ENCODE measurements at regions not wholly inside any gene's neighbourhood (a gene's known extent, or its start where the extent isn't known, plus 50 kb on each side); places are given as distances from the start of the nearest gene placed in this dataset.

DNA sequence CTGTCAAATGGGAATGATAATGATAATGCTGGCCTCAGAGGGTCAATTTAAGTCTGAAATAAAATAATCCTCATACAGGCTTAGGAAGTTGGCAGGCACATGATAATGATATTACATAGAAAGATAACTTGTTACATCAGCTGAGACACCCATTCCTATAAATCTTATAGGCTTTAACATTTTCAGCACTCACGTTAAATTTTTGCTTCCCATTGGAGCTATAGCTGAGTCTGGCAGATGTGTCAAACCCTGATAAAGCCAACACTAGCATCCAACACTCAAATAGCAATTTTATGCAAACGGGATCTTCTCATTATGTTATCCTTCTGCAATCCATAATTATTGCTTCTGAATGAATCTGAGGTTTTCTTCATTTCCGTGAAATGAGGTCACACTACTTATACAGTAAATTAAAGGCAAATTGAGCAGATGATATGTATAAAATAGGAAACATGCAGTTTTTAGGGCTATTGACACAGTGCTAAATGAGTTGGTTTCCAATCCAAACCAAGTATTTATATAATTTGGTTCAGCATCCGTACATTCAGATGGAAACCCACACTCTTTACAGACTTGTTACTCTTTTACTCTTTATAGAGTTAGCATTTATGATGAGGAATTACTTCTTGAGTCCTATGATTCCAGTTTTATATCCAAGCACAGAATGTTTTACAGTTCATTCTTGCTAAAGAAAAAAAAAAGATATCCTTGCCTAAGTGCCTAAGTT is 481.6 kb downstream of the BTBD3 start:
- no peaks in the 10 kb centered on the region for H3K4me1 ChIP-seq (ENCODE audit: control insufficient read depth, low read depth, low read length)
- no peak overlapping the region for H3K4me3 ChIP-seq (ENCODE audit: low read length)
- H3K9me3 ChIP-seq (ENCODE audit: control insufficient read depth, low read depth, low read length) = no peaks in the 10 kb centered on the region
- no peaks in the 10 kb centered on the region for H3K36me3 ChIP-seq (ENCODE audit: control insufficient read depth, low read depth, low read length)
- H3K9ac ChIP-seq (ENCODE audit: low read length) = no peak overlapping the region
- H3K27me3 ChIP-seq (ENCODE audit: control insufficient read depth, insufficient read depth, low read length) = no peaks in the 10 kb centered on the region
- H3K27ac ChIP-seq (ENCODE audit: low read length) = no peak overlapping the region

DNA sequence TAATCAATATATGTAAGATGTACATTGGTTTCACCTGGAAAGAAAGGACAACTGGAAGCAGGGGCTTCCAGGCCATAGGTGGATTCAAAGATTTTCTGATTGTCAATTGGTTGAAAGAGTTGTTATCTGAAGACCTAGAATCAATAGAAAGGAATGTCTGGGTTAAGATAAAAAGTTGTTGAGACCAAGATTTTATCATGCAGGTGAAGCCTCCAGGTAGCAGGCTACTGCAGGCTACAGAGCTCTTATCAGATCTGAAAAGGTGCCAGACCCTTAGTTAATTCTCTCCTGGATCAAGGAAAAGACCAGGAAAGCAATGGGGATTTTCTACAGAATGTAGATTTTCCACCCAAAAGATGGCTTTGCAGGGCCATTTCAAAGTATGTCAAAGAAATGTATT is 487.2 kb downstream of the BTBD3 start:
- Histone ChIP-seq H3K36me3 (ENCODE audit: control insufficient read depth, low read depth, low read length) (no peaks in the 10 kb centered on the region), H3K9ac (ENCODE audit: low read length) (no peak overlapping the region), H3K27me3 (ENCODE audit: control insufficient read depth, insufficient read depth, low read length) (no peaks in the 10 kb centered on the region), H3K4me3 (ENCODE audit: low read length) (no peak overlapping the region), H3K9me3 (ENCODE audit: control insufficient read depth, low read depth, low read length) (peaks cover 8% of the 10 kb centered on the region), H3K4me1 (ENCODE audit: control insufficient read depth, low read depth, low read length) (no peaks in the 10 kb centered on the region), H3K27ac (ENCODE audit: low read length) (no peak overlapping the region)

DNA sequence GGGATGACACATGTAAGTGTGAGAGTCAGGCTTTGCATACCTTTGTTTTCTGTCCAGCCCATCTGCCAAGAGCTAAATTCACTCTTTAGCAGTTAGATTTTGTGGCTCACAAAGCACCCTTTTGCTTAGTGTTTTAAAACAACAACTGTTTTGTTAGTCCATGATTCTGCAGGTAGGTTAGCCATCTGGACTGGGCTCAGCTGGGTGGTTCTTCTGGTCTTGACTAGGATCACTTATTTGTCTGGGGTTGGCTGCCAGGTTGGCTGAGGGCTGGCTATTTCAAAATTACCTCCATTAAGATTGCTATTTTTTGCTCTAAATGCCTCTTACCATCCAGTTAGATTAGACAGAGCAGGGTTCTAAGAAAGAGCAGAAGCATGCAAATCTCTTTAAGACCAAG is 489.3 kb downstream of the BTBD3 start:
- Histone ChIP-seq H3K9ac (ENCODE audit: low read length) (no peak overlapping the region), H3K9me3 (ENCODE audit: control insufficient read depth, low read depth, low read length) (peaks cover 8% of the 10 kb centered on the region), H3K27me3 (ENCODE audit: control insufficient read depth, insufficient read depth, low read length) (no peaks in the 10 kb centered on the region), H3K4me1 (ENCODE audit: control insufficient read depth, low read depth, low read length) (no peaks in the 10 kb centered on the region), H3K4me3 (ENCODE audit: low read length) (no peak overlapping the region), H3K36me3 (ENCODE audit: control insufficient read depth, low read depth, low read length) (no peaks in the 10 kb centered on the region), H3K27ac (ENCODE audit: low read length) (no peak overlapping the region)

DNA sequence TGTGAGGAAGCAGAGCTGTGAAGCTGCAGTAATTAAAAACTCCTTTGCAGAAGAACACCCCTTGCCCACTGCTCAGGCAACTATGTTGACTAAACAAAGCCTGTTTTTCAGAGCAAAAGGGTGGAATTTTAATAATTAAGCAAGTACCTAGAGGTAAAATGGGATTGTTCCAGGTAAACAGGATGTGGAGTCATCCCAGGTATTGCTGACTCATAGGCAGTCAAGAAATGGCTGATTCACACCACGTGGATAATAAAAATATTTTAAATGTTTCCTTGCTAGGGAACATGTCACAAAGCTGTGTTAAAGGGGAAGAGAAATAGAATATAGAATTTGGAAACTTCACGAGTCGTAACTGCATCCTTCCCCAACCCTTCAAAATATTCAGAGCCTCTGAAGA is 491.8 kb downstream of the BTBD3 start:
- peaks cover 8% of the 10 kb centered on the region for H3K9me3 ChIP-seq (ENCODE audit: control insufficient read depth, low read depth, low read length)
- H3K27ac ChIP-seq (ENCODE audit: low read length) = no peak overlapping the region
- no peaks in the 10 kb centered on the region for H3K27me3 ChIP-seq (ENCODE audit: control insufficient read depth, insufficient read depth, low read length)
- no peaks in the 10 kb centered on the region for H3K36me3 ChIP-seq (ENCODE audit: control insufficient read depth, low read depth, low read length)
- H3K4me1 ChIP-seq (ENCODE audit: control insufficient read depth, low read depth, low read length) = no peaks in the 10 kb centered on the region
- no peak overlapping the region for H3K9ac ChIP-seq (ENCODE audit: low read length)
- no peak overlapping the region for H3K4me3 ChIP-seq (ENCODE audit: low read length)

DNA sequence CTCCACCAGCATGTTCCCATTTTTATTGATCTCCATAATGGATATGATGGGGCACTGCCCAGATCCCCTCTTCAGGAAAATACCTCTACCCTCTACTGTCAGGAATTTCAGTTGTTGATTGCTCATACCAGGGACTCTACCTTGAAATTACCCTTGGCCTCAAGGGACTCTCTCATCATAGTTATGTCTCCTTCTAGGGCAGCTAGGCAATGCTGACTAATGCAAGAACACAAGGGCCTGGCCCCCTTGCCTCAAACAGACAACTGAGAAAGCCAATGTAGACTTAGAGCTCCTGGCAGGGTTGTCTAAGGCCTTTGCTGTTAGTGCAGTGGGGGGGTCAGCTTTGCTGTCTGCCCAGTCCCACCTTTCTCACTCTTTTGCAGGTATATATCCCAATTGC is 493.1 kb downstream of the BTBD3 start:
- no peak overlapping the region for H3K27ac ChIP-seq (ENCODE audit: low read length)
- no peak overlapping the region for H3K9ac ChIP-seq (ENCODE audit: low read length)
- H3K9me3 ChIP-seq (ENCODE audit: control insufficient read depth, low read depth, low read length) = peaks cover 8% of the 10 kb centered on the region
- H3K36me3 ChIP-seq (ENCODE audit: control insufficient read depth, low read depth, low read length) = no peaks in the 10 kb centered on the region
- H3K4me1 ChIP-seq (ENCODE audit: control insufficient read depth, low read depth, low read length) = no peaks in the 10 kb centered on the region
- no peaks in the 10 kb centered on the region for H3K27me3 ChIP-seq (ENCODE audit: control insufficient read depth, insufficient read depth, low read length)
- H3K4me3 ChIP-seq (ENCODE audit: low read length) = no peak overlapping the region

DNA sequence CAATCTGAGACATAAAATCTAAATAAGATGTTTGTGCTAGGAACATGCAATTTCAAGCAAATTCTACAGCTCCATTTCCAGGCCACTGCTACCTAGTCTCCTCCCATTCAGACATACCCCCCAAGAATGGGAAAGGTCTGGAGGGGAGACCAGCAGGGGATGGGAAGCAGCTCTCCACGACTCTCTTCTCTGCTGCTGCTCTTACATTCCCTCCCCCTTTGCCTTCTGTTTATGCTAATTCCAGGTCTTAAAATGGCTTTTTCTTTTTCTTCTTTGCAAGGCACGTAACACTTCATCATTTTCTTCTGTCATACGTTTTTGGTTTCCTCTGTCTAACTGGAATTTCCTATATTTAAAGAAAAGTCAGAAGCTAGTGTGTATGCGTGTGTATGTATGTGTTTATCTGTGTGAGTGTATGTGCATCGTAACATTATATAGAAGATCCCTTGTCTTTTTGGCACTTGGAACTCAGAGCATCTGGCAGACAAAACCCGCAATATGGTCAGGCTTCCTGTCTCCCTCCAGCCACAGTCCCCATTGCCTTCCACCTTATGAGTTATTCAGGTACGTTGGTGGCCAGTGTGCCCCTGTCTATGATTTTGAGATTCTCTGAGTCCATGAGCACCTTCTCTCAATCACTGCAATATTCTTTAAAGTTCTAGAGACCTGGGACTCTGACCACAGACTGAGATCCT is 493.7 kb downstream of the BTBD3 start:
- no peaks in the 10 kb centered on the region for H3K4me1 ChIP-seq (ENCODE audit: control insufficient read depth, low read depth, low read length)
- no peak overlapping the region for H3K27ac ChIP-seq (ENCODE audit: low read length)
- no peak overlapping the region for H3K9ac ChIP-seq (ENCODE audit: low read length)

DNA sequence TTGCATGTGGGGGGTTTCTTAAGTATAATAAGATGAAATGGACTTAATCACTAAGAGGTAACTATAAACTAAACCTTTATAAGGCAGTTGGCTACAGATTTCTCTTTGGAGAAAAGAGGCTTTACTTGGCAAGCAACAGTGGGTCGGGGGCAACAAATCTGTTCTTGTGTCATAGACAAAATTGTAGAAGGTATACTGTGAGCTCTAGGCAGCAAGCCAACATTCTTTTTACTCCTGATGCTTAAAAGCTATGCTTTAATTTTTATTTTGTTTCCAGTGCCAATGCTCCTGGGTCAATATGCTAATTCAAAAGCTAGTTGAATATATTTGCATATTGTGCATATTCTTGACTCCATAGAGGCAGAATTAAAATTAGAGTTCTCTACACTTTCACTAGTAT is 495.4 kb downstream of the BTBD3 start:
- H3K9me3 ChIP-seq (ENCODE audit: control insufficient read depth, low read depth, low read length) = no peaks in the 10 kb centered on the region
- H3K27me3 ChIP-seq (ENCODE audit: control insufficient read depth, insufficient read depth, low read length) = no peaks in the 10 kb centered on the region
- H3K4me3 ChIP-seq (ENCODE audit: low read length) = no peak overlapping the region
- H3K36me3 ChIP-seq (ENCODE audit: control insufficient read depth, low read depth, low read length) = no peaks in the 10 kb centered on the region
- no peak overlapping the region for H3K9ac ChIP-seq (ENCODE audit: low read length)
- no peak overlapping the region for H3K27ac ChIP-seq (ENCODE audit: low read length)
- no peaks in the 10 kb centered on the region for H3K4me1 ChIP-seq (ENCODE audit: control insufficient read depth, low read depth, low read length)

More for the DNA sequence above, 493.7 kb downstream of the BTBD3 start:
- Histone ChIP-seq H3K36me3 (ENCODE audit: control insufficient read depth, low read depth, low read length) (no peaks in the 10 kb centered on the region), H3K9me3 (ENCODE audit: control insufficient read depth, low read depth, low read length) (peaks cover 8% of the 10 kb centered on the region), H3K4me3 (ENCODE audit: low read length) (no peak overlapping the region), H3K27me3 (ENCODE audit: control insufficient read depth, insufficient read depth, low read length) (no peaks in the 10 kb centered on the region)

DNA sequence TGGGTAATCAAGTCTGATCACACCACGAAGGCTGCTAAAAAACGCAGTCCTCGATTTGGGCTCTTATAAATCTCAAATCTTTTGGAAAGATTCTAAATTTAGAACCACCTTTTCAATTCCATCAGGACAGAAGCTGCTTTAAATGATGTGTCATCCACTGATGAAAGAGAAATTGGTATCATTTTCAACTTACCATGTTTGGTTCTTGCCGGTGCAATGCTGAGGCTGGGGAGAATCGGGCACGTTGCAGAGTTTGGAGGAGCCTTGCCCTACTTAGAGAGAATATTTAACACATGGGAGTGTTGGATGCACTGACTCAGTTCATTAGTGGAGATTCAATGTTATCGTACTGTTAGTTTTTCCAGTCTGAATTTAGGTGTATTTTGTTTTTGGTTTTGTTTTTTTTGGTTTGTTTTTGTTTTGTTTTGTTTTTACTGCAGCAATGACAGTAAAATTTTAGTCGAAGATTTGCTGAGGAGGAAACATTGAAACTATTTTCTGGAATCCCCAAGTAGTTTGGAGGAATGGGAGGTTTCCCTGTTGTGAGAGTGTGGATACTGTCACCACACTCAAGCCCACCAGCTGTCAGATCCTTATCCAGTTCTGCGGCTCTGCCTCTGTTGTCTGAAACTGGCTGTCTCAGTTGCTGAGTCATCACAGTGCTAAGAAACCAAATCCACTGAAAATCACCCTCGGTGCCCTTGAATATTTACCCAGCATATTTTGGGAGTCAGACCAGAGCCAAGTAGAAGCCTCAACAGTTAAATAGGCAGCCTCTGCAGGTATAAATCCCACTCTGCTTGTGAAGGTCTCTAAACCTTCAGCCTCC is 497.0 kb downstream of the BTBD3 start:
- Histone ChIP-seq H3K9me3 (ENCODE audit: control insufficient read depth, low read depth, low read length) (no peaks in the 10 kb centered on the region), H3K27ac (ENCODE audit: low read length) (no peak overlapping the region), H3K27me3 (ENCODE audit: control insufficient read depth, insufficient read depth, low read length) (no peaks in the 10 kb centered on the region), H3K36me3 (ENCODE audit: control insufficient read depth, low read depth, low read length) (no peaks in the 10 kb centered on the region), H3K4me1 (ENCODE audit: control insufficient read depth, low read depth, low read length) (no peaks in the 10 kb centered on the region), H3K9ac (ENCODE audit: low read length) (no peak overlapping the region), H3K4me3 (ENCODE audit: low read length) (no peak overlapping the region)

DNA sequence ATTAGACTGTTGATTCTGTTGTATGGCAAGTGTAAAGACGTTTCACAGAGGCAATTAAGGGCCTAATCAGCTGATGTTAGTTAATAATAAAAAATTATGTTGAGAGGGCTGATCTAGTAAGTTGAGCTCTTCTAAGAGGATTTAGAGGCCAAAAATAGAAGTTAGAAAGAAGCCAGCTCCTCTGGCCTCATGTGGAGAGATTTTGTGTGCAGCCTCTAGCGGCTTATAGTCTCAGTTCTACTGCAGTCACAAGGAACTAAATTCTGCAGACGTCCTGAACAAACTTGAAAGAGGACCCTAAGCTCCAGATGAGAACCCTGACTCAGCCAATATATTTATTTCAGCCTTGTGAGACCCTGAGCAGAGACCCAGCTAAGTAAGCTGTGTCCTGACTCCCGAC is 498.6 kb downstream of the BTBD3 start:
- H3K9ac ChIP-seq (ENCODE audit: low read length) = no peak overlapping the region
- no peak overlapping the region for H3K27ac ChIP-seq (ENCODE audit: low read length)
- no peaks in the 10 kb centered on the region for H3K9me3 ChIP-seq (ENCODE audit: control insufficient read depth, low read depth, low read length)

DNA sequence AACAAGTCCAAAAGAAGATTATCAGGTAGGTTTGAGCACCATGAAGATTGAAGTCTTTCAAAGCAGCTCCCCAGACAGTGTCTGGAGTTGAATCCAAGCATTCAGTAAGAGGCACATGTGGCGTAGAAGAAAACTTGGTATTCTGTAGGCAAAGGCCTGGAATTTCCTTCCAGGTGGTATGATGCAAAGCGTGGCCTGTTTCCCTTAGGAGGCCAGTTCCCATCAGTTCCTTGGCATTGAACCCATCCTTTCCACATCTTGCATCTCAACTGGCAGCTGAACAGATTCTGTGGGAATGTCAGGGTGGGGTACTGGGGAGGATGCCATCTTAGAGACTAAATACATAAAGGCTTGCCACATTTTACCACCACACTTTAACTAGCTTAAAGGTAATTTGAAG is 516.0 kb downstream of the BTBD3 start:
- Histone ChIP-seq H3K4me3 (ENCODE audit: low read length) (no peak overlapping the region), H3K4me1 (ENCODE audit: control insufficient read depth, low read depth, low read length) (no peaks in the 10 kb centered on the region)

More for the DNA sequence above, 498.6 kb downstream of the BTBD3 start:
- no peaks in the 10 kb centered on the region for H3K36me3 ChIP-seq (ENCODE audit: control insufficient read depth, low read depth, low read length)
- H3K4me3 ChIP-seq (ENCODE audit: low read length) = no peak overlapping the region
- no peaks in the 10 kb centered on the region for H3K27me3 ChIP-seq (ENCODE audit: control insufficient read depth, insufficient read depth, low read length)
- no peaks in the 10 kb centered on the region for H3K4me1 ChIP-seq (ENCODE audit: control insufficient read depth, low read depth, low read length)

DNA sequence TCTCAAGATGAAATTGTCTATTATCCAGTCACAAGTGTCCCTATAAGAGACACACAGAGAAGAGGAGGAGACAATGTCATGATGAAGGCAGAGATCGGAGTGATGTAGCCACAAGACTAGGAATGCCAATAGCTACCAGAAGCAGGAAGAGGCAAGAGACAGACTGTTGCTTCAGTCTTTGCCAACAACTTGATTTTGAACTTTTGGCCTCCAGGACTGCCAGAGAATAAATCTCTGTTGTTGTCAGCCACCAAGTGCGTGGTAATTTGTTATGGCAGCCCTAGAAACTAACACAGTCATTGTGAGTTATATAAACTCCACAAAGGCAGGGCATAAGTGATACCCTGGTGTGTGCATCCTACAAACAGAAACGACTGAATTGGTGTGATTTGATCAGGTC is 517.0 kb downstream of the BTBD3 start:
- Histone ChIP-seq H3K36me3 (ENCODE audit: control insufficient read depth, low read depth, low read length) (no peaks in the 10 kb centered on the region), H3K4me3 (ENCODE audit: low read length) (no peak overlapping the region), H3K27me3 (ENCODE audit: control insufficient read depth, insufficient read depth, low read length) (no peaks in the 10 kb centered on the region), H3K4me1 (ENCODE audit: control insufficient read depth, low read depth, low read length) (no peaks in the 10 kb centered on the region), H3K27ac (ENCODE audit: low read length) (no peak overlapping the region), H3K9me3 (ENCODE audit: control insufficient read depth, low read depth, low read length) (no peaks in the 10 kb centered on the region), H3K9ac (ENCODE audit: low read length) (no peak overlapping the region)

More for the DNA sequence above, 516.0 kb downstream of the BTBD3 start:
- no peaks in the 10 kb centered on the region for H3K27me3 ChIP-seq (ENCODE audit: control insufficient read depth, insufficient read depth, low read length)
- H3K9ac ChIP-seq (ENCODE audit: low read length) = no peak overlapping the region
- H3K9me3 ChIP-seq (ENCODE audit: control insufficient read depth, low read depth, low read length) = no peaks in the 10 kb centered on the region
- H3K27ac ChIP-seq (ENCODE audit: low read length) = no peak overlapping the region
- no peaks in the 10 kb centered on the region for H3K36me3 ChIP-seq (ENCODE audit: control insufficient read depth, low read depth, low read length)
